AG09319 (cell line): ENCODE measurements at regions not wholly inside any gene's neighbourhood (a gene's known extent, or its start where the extent isn't known, plus 50 kb on each side); places are given as distances from the start of the nearest gene placed in this dataset.
"Not testable (repeated sequence)": the region's sequence is repeated elsewhere in the genome, so short reads cannot be mapped to it uniquely, and the experiment has no call there.

Source experiments
- DNase-seq: peaks from one replicate; pipeline ENCODE4 v3.0.0-alpha.2; 2010; ENCODE audit warnings: low read depth; ENCODE audit errors: extremely low read depth
- CTCF ChIP-seq: IDR thresholded peaks from 2 replicates; pipeline ENCODE4 v1.5.1; 2011; ENCODE audit warnings: low read depth, mild to moderate bottlenecking, inconsistent platforms, low read length, moderate library complexity

GRCh38 chr1:209160230-209160629 is 423.3 kb upstream of the CAMK1G start:
- no peak for DNase-seq
- TF ChIP-seq CTCF = no peak

DNA sequence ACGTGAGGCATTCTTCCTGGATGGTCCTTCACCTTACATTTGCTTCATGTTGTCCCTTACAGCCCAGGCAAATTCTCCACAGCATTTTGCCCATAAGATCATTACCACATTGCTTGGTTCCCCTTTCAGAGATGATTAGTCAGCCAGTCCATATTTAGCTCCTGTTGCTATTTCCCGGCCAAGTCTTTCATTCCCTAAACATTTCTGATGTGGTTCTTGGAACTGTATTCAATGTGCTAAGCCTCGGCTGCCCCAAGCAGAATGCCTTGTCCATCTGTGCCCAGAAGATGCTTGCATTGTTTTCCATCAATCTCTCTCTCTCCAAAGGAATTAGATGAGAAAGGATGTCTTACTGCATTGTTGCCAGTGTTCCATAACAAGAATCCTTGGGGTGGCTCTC is 420.9 kb upstream of the CAMK1G start:
- no peak for DNase-seq

DNA sequence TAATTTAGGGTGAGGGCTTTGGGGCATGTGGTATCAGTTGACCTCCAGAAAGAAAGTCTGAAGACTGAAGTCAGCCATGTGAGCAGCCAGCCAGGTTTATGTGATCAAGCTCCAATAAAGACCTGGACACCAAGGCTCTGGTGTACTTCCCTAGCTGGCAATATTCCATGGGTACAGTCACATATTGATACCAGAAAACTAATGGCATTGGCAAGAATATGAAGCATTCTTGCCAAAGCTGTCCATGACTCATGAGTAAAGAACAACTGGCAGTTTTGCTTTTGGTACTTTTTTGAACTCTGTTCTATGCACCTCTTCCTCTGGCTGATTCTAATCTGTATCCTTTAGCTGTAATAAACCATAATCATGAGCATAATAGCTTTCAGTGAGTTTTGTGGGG is 415.3 kb upstream of the CAMK1G start:
- DNase-seq = no peak
- no peak for TF ChIP-seq CTCF

More for the DNA sequence above, 420.9 kb upstream of the CAMK1G start:
- no peak for TF ChIP-seq CTCF

- no peak for TF ChIP-seq CTCF
- DNase-seq = no peak
Measured at GRCh38 chr1:209171151-209171550, 412.4 kb upstream of the CAMK1G start.

GRCh38 chr1:209172286-209172685 is 411.2 kb upstream of the CAMK1G start:
- TF ChIP-seq CTCF = no peak
- DNase-seq = no peak

- DNase-seq = not testable (repeated sequence)
Measured at GRCh38 chr1:209172792-209173542, 410.5 kb upstream of the CAMK1G start.

GRCh38 chr1:209173796-209174195 is 409.7 kb upstream of the CAMK1G start:
- not testable (repeated sequence) for DNase-seq

- no peak for DNase-seq
- TF ChIP-seq CTCF = no peak
Measured at GRCh38 chr1:209176866-209177430, 406.6 kb upstream of the CAMK1G start.
